Activated naive CD4-positive, alpha-beta T cell treated with anti-CD3 and anti-CD28 coated beads, Interleukin-2, amount 50 U/mL, for 24 hours (primary cell): ENCODE measurements at regions not wholly inside any gene's neighbourhood (a gene's known extent, or its start where the extent isn't known, plus 50 kb on each side); places are given as distances from the start of the nearest gene placed in this dataset.
"Not testable (repeated sequence)": the region's sequence is repeated elsewhere in the genome, so short reads cannot be mapped to it uniquely, and the experiment has no call there.

Source experiments
- H3K27ac Mint-ChIP-seq: one replicate; pipeline ENCODE4 v1.8.0; 2021; ENCODE audit warnings: mild to moderate bottlenecking, mixed read lengths
- H3K27me3 Mint-ChIP-seq: one replicate; pipeline ENCODE4 v1.8.0; 2021; ENCODE audit warnings: mixed read lengths
- H3K36me3 Mint-ChIP-seq: one replicate; pipeline ENCODE4 v1.8.0; 2021; ENCODE audit warnings: mixed read lengths
- H3K4me1 Mint-ChIP-seq: one replicate; pipeline ENCODE4 v1.8.0; 2021; ENCODE audit warnings: mixed read lengths
- H3K4me3 Mint-ChIP-seq: one replicate; pipeline ENCODE4 v1.8.0; 2021; ENCODE audit warnings: mild to moderate bottlenecking, mixed read lengths
- H3K9me3 Mint-ChIP-seq: one replicate; pipeline ENCODE4 v1.8.0; 2021; ENCODE audit warnings: mixed read lengths

- H3K4me1 Mint-ChIP-seq, result no peaks in the 10 kb centered on the region
Measured at GRCh38 chr1:245079021-245079609, 75.7 kb upstream of the KIF26B start.

DNA sequence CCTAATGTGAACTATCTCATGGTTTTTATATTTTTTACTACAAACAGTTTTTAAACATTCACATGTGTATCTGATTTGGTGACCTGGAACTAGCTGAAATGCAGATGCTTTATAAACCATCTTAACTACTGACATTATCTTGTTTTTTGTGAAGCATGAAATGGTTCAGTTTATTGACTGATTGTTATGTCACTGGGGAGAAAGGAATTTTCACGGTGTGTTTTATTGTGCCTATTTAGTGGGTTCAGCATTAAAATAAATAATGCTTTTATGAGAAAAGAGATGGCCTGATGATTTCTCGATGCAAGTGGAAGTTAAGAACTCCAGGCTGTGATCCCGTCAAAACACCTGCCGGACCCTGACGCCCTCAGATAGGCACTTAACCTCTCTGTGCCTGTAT, 79.9 kb upstream of the KIF26B start:
- Mint-ChIP-seq H3K4me1 (no peaks in the 10 kb centered on the region), H3K9me3 (no peaks in the 10 kb centered on the region), H3K27me3 (no peaks in the 10 kb centered on the region), H3K27ac (no peak overlapping the region), H3K4me3 (no peak overlapping the region), H3K36me3 (no peaks in the 10 kb centered on the region)

More at GRCh38 chr1:245079021-245079609, 75.7 kb upstream of the KIF26B start:
- H3K4me3 Mint-ChIP-seq, result no peak overlapping the region
- H3K9me3 Mint-ChIP-seq, result no peaks in the 10 kb centered on the region
- no peak overlapping the region for H3K27ac Mint-ChIP-seq
- no peaks in the 10 kb centered on the region for H3K27me3 Mint-ChIP-seq
- no peaks in the 10 kb centered on the region for H3K36me3 Mint-ChIP-seq

DNA sequence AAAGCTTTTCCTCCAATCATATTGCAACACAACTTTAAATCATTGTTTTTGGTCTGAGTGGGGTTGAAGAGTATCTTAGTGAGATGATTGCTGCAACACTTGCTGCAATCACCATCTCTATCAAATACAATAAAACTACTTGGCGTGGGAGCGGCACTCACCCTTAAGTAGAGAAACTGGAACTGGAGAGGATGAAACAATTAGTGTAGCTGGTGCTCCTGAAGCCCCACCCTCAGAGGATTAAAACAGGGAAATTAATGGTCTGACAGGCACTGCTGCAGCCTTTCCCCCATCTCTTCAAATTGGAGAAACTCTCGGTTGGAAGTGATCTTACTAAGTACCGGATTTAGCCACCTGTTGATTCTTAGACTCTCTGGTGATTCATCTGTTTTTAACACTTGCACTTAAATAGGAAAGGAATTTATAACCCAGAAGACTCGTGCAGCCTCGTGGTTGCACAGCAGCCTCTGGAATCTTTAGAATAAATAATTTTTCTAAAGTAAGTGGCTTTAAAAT, 80.5 kb upstream of the KIF26B start:
- no peaks in the 10 kb centered on the region for H3K9me3 Mint-ChIP-seq
- no peaks in the 10 kb centered on the region for H3K27me3 Mint-ChIP-seq
- H3K27ac Mint-ChIP-seq, result no peak overlapping the region
- no peaks in the 10 kb centered on the region for H3K4me1 Mint-ChIP-seq
- H3K4me3 Mint-ChIP-seq, result no peak overlapping the region
- H3K36me3 Mint-ChIP-seq, result peaks cover 3% of the 10 kb centered on the region

DNA sequence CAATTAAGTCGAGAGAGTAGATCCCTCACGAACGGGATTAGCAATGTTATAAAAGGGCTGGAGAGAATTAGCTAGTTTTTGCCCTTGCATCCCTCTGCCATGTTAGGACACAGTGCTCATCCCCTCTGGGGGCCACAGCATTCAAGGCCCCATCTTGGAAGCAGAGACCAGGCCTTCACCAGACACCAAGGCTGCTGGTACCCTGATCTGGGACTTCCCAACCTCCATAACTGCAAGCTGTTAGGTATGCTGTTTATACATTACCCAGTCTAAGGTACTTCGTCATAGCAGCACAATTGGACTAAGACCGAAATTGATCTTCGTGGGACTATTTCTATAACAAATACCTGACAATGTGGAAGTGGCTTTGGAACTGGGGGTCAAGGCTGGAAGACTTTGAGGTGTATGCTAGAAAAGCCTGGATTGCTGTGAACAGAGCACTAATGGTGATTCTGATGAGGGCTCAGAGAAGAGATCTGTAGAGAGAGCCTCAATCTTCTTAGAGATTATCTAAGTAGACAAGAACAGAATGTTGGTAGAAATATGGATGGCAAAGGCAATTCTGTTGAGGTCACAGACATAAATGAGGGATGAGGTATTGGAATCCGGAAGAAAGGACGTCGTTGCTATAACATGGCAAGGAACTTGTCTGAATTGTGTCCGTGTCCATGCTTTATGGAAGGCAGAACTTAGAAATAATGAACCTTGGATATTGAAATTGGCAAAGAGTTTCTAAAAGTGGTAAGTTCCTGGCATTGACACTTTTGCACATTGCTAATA, 83.8 kb upstream of the KIF26B start:
- no peaks in the 10 kb centered on the region for H3K9me3 Mint-ChIP-seq
- H3K27ac Mint-ChIP-seq, result no peak overlapping the region
- H3K4me1 Mint-ChIP-seq, result no peaks in the 10 kb centered on the region
- H3K36me3 Mint-ChIP-seq, result peaks cover 6% of the 10 kb centered on the region
- no peak overlapping the region for H3K4me3 Mint-ChIP-seq
- H3K27me3 Mint-ChIP-seq, result no peaks in the 10 kb centered on the region

- no peaks in the 10 kb centered on the region for H3K4me1 Mint-ChIP-seq
- H3K27me3 Mint-ChIP-seq, result no peaks in the 10 kb centered on the region
- H3K36me3 Mint-ChIP-seq, result peaks cover 6% of the 10 kb centered on the region
- no peak overlapping the region for H3K27ac Mint-ChIP-seq
- no peaks in the 10 kb centered on the region for H3K9me3 Mint-ChIP-seq
- no peak overlapping the region for H3K4me3 Mint-ChIP-seq
Measured at GRCh38 chr1:245067257-245067656, 87.5 kb upstream of the KIF26B start.

DNA sequence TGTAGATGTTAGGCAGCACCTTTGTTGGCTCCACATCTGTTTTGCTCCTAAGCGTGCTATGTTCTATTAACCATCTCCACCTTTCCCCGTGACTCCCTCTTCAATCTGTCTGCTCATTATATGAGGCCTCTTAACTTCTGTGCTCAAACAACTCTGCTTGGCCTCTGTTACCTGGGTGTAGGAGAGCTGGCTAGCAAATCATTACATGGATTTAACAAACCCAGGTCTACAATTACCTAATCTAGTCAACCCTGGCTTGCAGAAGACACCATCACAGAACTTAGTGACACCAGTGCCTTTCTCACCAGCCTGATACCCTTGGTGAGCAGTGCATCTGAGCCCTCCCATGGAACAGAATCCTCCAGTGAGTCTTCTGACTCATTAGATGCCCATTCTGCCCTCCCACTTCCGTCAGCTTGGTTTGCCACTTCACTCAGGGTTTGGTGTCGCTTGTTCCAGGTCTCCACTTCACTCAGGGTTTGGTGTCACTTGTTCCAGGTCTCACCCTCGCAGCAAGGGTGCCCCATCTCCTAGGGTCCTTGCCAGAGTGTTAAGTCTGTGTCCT, 92.0 kb upstream of the KIF26B start:
- peaks cover 2% of the 10 kb centered on the region for H3K36me3 Mint-ChIP-seq

GRCh38 chr1:245061808-245062207, 93.0 kb upstream of the KIF26B start:
- H3K27me3 Mint-ChIP-seq, result not testable (repeated sequence)

More for the DNA sequence above, 92.0 kb upstream of the KIF26B start:
- Mint-ChIP-seq H3K27me3 (no peaks in the 10 kb centered on the region), H3K9me3 (no peaks in the 10 kb centered on the region), H3K27ac (no peak overlapping the region), H3K4me3 (no peak overlapping the region), H3K4me1 (no peaks in the 10 kb centered on the region)

DNA sequence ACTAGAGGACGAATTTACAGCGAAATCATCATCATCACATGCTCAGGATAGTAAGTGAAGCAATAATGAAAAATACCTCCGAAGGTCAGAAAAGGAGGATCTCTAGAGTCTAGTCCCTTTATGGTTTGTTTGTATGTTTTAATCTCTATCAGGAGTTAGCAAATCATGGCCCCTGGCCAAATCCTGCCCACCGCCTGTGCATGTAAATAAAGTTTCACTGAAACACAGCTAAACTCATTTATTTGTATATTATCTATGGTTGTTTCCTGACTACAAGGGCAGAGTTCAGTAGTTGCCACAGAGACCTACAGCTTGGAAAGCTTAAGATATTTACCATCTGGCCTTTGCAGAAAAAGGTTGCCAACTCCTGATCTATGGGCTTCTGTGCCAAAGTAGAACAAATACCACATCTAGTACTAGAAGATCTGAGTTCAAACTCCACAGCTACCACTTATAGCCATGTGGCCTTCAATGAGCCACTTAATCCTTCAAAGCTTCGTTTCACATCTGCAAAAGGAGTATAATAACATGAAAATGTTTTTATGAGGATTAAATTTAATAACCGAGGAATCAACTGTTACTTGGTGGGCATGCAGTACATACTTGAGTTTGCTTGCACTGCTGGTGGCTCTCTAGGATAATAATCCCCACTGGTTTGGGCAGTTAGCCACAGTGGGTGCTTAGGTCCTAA, 94.0 kb upstream of the KIF26B start:
- Mint-ChIP-seq H3K27me3 (no peaks in the 10 kb centered on the region), H3K4me1 (no peaks in the 10 kb centered on the region), H3K27ac (no peak overlapping the region), H3K9me3 (no peaks in the 10 kb centered on the region), H3K36me3 (peaks cover 3% of the 10 kb centered on the region), H3K4me3 (no peak overlapping the region)

More at GRCh38 chr1:245061808-245062207, 93.0 kb upstream of the KIF26B start:
- not testable (repeated sequence) for H3K9me3 Mint-ChIP-seq, H3K4me1 Mint-ChIP-seq, H3K4me3 Mint-ChIP-seq, H3K36me3 Mint-ChIP-seq, H3K27ac Mint-ChIP-seq

GRCh38 chr1:245059806-245060424, 94.9 kb upstream of the KIF26B start:
- H3K4me1 Mint-ChIP-seq, result no peaks in the 10 kb centered on the region
- H3K4me3 Mint-ChIP-seq, result no peak overlapping the region
- H3K9me3 Mint-ChIP-seq, result no peaks in the 10 kb centered on the region
- peaks cover 5% of the 10 kb centered on the region for H3K36me3 Mint-ChIP-seq
- H3K27ac Mint-ChIP-seq, result no peak overlapping the region
- H3K27me3 Mint-ChIP-seq, result no peaks in the 10 kb centered on the region

DNA sequence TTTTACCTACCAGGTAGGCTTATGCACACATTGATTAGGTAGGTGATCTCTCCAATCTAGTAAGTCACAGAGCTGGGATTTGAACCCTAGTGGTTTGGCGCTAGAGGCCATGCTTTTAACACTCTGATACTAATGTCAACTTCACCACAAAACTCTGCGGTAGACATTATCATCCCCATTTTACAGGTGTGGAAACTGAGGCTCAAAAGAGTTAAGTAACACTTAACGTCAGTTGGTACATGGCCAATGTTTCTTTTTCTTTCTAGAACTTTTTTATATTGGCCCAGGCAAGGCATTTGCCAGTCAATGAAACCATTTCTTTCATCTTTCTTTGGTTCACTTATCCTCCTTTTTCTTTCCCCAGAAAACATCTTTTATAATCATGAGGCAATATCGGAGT, 95.9 kb upstream of the KIF26B start:
- H3K4me1 Mint-ChIP-seq, result no peaks in the 10 kb centered on the region
- no peaks in the 10 kb centered on the region for H3K9me3 Mint-ChIP-seq
- H3K4me3 Mint-ChIP-seq, result no peak overlapping the region
- H3K27me3 Mint-ChIP-seq, result no peaks in the 10 kb centered on the region
- H3K27ac Mint-ChIP-seq, result no peak overlapping the region
- peaks cover 5% of the 10 kb centered on the region for H3K36me3 Mint-ChIP-seq

- Mint-ChIP-seq H3K4me3 (no peak overlapping the region), H3K9me3 (no peaks in the 10 kb centered on the region)
Measured at GRCh38 chr1:245058436-245058835, 96.3 kb upstream of the KIF26B start.

GRCh38 chr1:245056913-245057312, 97.9 kb upstream of the KIF26B start:
- Mint-ChIP-seq H3K36me3 (peaks cover 7% of the 10 kb centered on the region), H3K4me1 (peaks cover 5% of the 10 kb centered on the region), H3K4me3 (no peak overlapping the region), H3K27ac (no peak overlapping the region), H3K9me3 (no peaks in the 10 kb centered on the region), H3K27me3 (no peaks in the 10 kb centered on the region)

More at GRCh38 chr1:245058436-245058835, 96.3 kb upstream of the KIF26B start:
- Mint-ChIP-seq H3K27ac (no peak overlapping the region), H3K27me3 (no peaks in the 10 kb centered on the region), H3K36me3 (peaks cover 5% of the 10 kb centered on the region), H3K4me1 (no peaks in the 10 kb centered on the region)

- H3K9me3 Mint-ChIP-seq, H3K36me3 Mint-ChIP-seq, H3K27me3 Mint-ChIP-seq, H3K27ac Mint-ChIP-seq, H3K4me3 Mint-ChIP-seq: not testable (repeated sequence)
- peaks cover 11% of the 10 kb centered on the region for H3K4me1 Mint-ChIP-seq
Measured at GRCh38 chr1:245056296-245056695, 98.5 kb upstream of the KIF26B start.

DNA sequence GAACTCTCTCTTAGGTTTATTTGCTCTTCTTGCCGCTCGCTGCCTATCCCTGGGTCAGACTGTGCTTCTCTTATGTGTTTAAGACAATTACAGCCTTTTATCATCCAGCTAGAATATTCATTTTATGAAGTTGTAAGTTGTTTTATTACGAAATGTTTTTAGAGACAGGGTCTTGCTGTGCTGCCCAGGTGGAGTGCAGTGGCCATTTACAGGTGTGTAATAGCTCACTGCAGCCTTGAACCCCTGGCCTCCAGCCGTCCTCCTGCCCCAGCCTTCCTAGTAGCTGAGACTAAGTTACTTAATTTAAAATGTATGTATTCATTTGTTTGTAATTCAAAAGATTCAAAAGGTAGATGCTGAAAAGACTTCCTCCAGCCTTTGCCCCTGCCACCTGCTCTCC, 99.0 kb upstream of the KIF26B start:
- H3K4me1 Mint-ChIP-seq, result peaks cover 14% of the 10 kb centered on the region
- H3K27ac Mint-ChIP-seq, result no peak overlapping the region
- H3K9me3 Mint-ChIP-seq, result no peaks in the 10 kb centered on the region
- H3K36me3 Mint-ChIP-seq, result peaks cover 7% of the 10 kb centered on the region
- no peaks in the 10 kb centered on the region for H3K27me3 Mint-ChIP-seq
- H3K4me3 Mint-ChIP-seq, result no peak overlapping the region

DNA sequence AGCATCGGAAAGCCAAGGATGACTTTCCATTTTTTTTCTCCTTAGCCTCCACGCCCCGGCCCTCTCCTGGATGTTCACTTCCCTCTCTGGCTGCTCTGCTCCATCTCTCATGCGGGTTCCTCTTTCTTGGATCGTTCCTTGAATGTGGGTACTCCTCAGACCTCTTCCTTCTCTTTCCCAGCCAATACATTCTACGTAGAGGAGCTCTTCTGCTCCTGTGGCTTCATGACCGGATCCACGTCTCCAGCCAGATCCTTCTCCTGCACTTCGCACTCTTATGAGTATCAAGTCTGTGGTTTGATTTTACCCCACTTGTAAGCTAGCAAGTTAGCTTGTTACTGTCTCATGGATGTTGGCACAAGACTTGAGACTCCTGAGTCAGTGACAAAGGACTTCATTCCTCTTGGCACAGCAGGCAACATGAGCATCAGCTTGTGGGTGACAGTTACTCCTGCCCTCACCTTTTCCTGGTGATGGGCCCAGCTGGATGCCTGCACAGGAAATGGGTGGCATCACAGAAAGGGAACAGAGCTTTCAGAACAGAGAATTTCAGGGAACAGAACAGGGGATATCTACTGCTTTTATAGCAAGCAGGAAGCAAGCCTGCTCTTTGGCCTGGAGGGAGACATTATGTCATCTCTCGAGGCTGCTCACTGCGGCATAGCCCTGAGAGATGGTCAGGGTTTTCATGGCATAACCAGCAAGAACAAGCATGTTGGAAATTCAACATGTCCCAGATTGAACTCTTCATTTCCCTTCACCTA, 100.1 kb upstream of the KIF26B start:
- Mint-ChIP-seq H3K4me3 (no peak overlapping the region), H3K27ac (no peak overlapping the region), H3K27me3 (no peaks in the 10 kb centered on the region), H3K4me1 (peaks cover 14% of the 10 kb centered on the region), H3K36me3 (peaks cover 7% of the 10 kb centered on the region), H3K9me3 (no peaks in the 10 kb centered on the region)
